Nephron (organoid): ENCODE measurements at regions not wholly inside any gene's neighbourhood (a gene's known extent, or its start where the extent isn't known, plus 50 kb on each side); places are given as distances from the start of the nearest gene placed in this dataset.
A peak's percentile ranks its signal among the peaks of the same experiment; 100 is the strongest.

Source experiments
- H3K27ac Mint-ChIP-seq, 3 experiments: 2 replicates each; pipeline ENCODE4 v1.8.0; 2020; ENCODE audit warnings: mixed read lengths in 3 of 3, mild to moderate bottlenecking in 2 of 3, moderate library complexity in 1 of 3
- H3K27me3 Mint-ChIP-seq: 2 replicates; pipeline ENCODE4 v1.8.0; 2021; ENCODE audit warnings: low read depth, mild to moderate bottlenecking, moderate library complexity, mixed read lengths
- H3K36me3 Mint-ChIP-seq: 2 replicates; pipeline ENCODE4 v1.8.0; 2020; ENCODE audit warnings: low read depth, mixed read lengths
- H3K4me1 Mint-ChIP-seq: 2 replicates; pipeline ENCODE4 v1.8.0; 2020; ENCODE audit warnings: mixed read lengths
- H3K4me3 Mint-ChIP-seq, 3 experiments: 2 replicates each; pipeline ENCODE4 v1.8.0; 2020; ENCODE audit warnings: mild to moderate bottlenecking in 3 of 3, mixed read lengths in 3 of 3, moderate library complexity in 2 of 3
- H3K9me3 Mint-ChIP-seq: 2 replicates; pipeline ENCODE4 v1.8.0; 2020; ENCODE audit warnings: mixed read lengths
- CTCF ChIP-seq, 3 experiments: fragments of 200-600 bp; sonication (generic); IDR thresholded peaks; one replicate each; pipeline ENCODE4 v1.5.0; 2021; ENCODE audit warnings: antibody characterized with exemption in 3 of 3; ENCODE audit not compliant: unreplicated experiment in 3 of 3

GRCh38 chr9:630817-631216, 210.7 kb upstream of the DMRT1 start:
- Mint-ChIP-seq H3K9me3 (peaks cover 9% of the 10 kb centered on the region), H3K27me3 (no peaks in the 10 kb centered on the region), H3K4me1 (peaks cover 30% of the 10 kb centered on the region), H3K36me3 (peaks cover 8% of the 10 kb centered on the region), H3K4me3 (no peak overlapping the region), H3K27ac (no peak overlapping the region)
- no peak for TF ChIP-seq CTCF (IDR thresholded peaks at IDR 0.05; ENCODE audit: unreplicated experiment in 3 of 3)

- Mint-ChIP-seq H3K27me3 (no peaks in the 10 kb centered on the region), H3K9me3 (peaks cover 9% of the 10 kb centered on the region), H3K36me3 (peaks cover 8% of the 10 kb centered on the region), H3K27ac (no peak overlapping the region), H3K4me3 (no peak overlapping the region), H3K4me1 (peaks cover 24% of the 10 kb centered on the region)
- TF ChIP-seq CTCF (IDR thresholded peaks at IDR 0.05; ENCODE audit: unreplicated experiment in 3 of 3): no peak
Measured at GRCh38 chr9:631596-631995, 209.9 kb upstream of the DMRT1 start.

GRCh38 chr9:633461-633860, 208.0 kb upstream of the DMRT1 start:
- H3K4me1 Mint-ChIP-seq: peaks cover 13% of the 10 kb centered on the region
- TF ChIP-seq CTCF (IDR thresholded peaks at IDR 0.05; ENCODE audit: unreplicated experiment in 3 of 3): no peak
- no peaks in the 10 kb centered on the region for H3K27me3 Mint-ChIP-seq
- peaks cover 9% of the 10 kb centered on the region for H3K9me3 Mint-ChIP-seq
- peaks cover 8% of the 10 kb centered on the region for H3K36me3 Mint-ChIP-seq
- H3K4me3 Mint-ChIP-seq: no peak overlapping the region
- no peak overlapping the region for H3K27ac Mint-ChIP-seq

GRCh38 chr9:636931-637591, 204.4 kb upstream of the DMRT1 start:
- H3K4me1 Mint-ChIP-seq: peaks cover 6% of the 10 kb centered on the region
- no peak for TF ChIP-seq CTCF (IDR thresholded peaks at IDR 0.05; ENCODE audit: unreplicated experiment in 3 of 3)
- H3K4me3 Mint-ChIP-seq: no peak overlapping the region
- peaks cover 8% of the 10 kb centered on the region for H3K36me3 Mint-ChIP-seq
- H3K27ac Mint-ChIP-seq: no peak overlapping the region
- no peaks in the 10 kb centered on the region for H3K27me3 Mint-ChIP-seq
- H3K9me3 Mint-ChIP-seq: peaks cover 9% of the 10 kb centered on the region

- peaks cover 15% of the 10 kb centered on the region for H3K4me1 Mint-ChIP-seq
- TF ChIP-seq CTCF (IDR thresholded peaks at IDR 0.05; ENCODE audit: unreplicated experiment in 3 of 3): no peak
Measured at GRCh38 chr9:638152-638551, 203.3 kb upstream of the DMRT1 start.

GRCh38 chr9:642014-642413, 199.5 kb upstream of the DMRT1 start:
- Mint-ChIP-seq H3K27ac (peak overlapping the region in 2 of 3 experiments; percentile 18 to 68), H3K27me3 (no peaks in the 10 kb centered on the region), H3K4me3 (no peak overlapping the region), H3K36me3 (no peaks in the 10 kb centered on the region), H3K4me1 (peaks cover 15% of the 10 kb centered on the region), H3K9me3 (no peaks in the 10 kb centered on the region)
- TF ChIP-seq CTCF (IDR thresholded peaks at IDR 0.05; ENCODE audit: unreplicated experiment in 3 of 3): no peak

More at GRCh38 chr9:638152-638551, 203.3 kb upstream of the DMRT1 start:
- H3K27ac Mint-ChIP-seq: no peak overlapping the region
- H3K9me3 Mint-ChIP-seq: peaks cover 6% of the 10 kb centered on the region
- H3K36me3 Mint-ChIP-seq: peaks cover 4% of the 10 kb centered on the region
- H3K4me3 Mint-ChIP-seq: no peak overlapping the region
- no peaks in the 10 kb centered on the region for H3K27me3 Mint-ChIP-seq
